Fibroblast of the conjunctiva (primary cell): ENCODE measurements at regions not wholly inside any gene's neighbourhood (a gene's known extent, or its start where the extent isn't known, plus 50 kb on each side); places are given as distances from the start of the nearest gene placed in this dataset.

Source experiments
- DNase-seq: peaks from one replicate; pipeline ENCODE4 v3.0.0-alpha.2; 2010; ENCODE audit warnings: low read depth

DNA sequence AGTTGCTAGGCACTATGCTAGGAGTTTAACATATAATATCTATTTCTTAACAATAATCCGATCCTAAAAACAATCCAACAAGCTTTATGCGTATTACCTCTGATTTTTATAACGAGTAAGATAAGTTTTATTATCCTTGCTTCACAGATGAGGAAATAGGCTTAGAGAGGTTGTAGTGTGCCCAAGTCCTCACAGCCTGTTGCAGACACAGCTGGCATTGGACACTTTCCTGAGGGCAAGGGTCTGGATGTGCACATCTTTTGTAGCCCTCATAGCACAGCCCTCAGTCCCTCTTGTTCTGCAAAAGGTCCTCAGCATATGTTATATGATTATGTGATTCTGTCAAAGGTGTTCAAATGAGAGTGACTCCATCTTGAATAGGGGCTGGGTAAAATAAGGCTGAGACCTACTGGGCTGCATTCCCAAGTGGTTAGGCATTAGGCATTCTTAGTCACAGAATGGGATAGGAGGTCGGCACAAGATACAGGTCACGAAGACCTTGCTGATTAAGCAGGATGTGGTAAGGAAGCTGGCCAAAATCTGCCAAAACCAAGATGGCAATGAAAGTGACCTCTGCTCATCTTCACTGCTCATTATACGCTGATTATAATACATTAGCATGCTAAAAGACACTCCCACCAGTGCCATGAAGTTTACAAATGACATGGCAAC, 75.7 kb upstream of the F3 start:
- DNase-seq, result no peak

DNA sequence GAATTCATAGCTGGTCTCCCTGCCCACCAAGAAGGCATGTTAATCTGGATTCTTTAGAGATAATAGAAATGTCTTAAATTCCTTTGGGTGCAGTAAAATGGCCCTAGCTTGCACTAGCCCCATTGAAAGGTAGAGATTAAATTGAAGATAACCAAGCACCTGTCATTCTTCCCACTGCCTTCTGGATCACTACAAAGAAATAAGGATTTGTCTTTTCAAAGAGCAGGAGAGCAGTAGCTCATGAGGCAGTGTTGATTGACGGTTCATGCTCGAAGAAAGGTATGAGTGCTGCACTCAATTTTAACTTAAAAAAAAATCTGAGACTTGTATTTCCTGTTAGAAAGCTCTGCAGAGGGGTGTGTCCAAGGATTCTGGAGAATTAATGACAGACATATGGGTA, 74.9 kb upstream of the F3 start:
- DNase-seq, result no peak

DNA sequence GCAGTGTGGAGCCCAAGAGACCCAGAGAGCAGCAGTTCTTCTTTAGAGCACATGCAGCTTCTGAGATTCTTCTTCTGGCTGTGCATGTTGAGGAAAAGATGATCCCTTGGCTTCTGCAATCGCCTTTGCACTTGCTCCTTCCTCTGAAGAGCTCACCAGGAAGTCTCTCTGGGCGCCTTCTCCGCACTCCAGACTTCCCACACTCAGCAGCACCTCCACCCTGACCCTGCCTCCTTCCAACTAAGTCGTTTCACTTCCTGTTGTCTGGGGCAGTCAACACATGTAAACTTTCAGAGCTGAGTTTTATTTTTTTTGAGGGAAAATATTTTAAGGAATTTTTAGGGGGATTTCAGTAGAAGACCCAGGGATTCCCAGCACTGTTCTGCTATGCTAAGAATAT, 73.4 kb upstream of the F3 start:
- no peak for DNase-seq

DNA sequence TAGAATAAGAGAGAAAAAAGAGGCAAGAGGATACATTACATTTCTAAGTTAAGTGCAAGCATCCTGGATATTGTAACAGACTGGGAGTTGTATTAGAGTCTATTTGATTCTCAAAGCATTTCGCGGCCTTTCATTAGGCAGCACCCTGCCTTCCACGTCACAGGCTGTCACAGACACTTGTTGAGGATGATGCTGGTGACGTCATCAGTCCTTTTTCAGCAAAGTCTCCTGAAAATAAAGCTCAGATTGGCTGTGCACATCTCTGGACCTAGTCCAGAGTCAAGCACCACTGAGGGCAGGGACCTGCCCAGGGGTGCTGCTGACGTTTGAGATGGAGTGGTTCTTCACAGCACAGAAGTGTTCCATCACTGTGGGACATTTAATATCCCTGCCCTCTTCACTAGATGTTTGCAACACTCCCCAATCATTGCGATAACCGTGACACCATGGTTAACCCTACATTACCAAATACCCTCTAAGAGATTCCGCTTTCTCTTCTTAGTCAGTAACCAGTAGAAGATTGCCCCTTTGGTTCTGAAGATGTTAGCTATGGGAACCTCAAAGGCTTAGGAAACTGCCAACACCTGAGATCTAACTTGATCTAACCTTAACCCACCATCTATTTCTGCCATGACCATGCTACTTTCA, 72.7 kb upstream of the F3 start:
- DNase-seq, result no peak

DNA sequence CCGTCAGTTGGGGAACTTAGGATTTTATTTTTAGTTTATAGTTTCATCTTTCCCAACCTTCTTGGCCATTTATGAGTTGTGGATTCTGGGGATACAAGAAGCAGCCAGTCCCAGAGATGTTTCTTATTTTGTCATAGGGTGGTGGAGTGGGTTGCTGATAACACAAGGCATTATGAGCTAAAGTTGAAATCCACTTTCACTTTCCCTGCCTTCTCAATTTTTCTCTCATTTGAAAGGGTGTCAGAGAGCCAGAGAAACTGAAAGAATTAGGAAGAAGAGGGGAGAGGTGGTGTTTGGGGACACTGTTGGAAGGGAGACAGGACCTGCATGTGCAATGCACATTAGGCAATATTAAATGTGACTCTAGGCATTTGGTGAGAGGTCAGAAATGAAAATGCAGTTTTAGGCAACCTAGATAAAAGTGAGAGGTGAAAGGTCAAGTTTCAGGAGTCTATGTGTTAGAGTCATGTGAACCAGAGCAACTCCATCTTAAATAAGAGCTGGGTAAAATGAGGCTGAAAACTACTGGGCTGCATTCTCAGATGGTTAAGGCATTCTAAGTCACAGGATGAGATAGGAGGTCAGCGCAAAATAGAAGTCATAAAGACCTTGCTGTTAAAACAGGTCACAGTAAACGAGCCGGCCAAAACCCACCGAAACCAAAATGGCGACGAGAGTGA, 71.1 kb upstream of the F3 start:
- DNase-seq, result no peak

DNA sequence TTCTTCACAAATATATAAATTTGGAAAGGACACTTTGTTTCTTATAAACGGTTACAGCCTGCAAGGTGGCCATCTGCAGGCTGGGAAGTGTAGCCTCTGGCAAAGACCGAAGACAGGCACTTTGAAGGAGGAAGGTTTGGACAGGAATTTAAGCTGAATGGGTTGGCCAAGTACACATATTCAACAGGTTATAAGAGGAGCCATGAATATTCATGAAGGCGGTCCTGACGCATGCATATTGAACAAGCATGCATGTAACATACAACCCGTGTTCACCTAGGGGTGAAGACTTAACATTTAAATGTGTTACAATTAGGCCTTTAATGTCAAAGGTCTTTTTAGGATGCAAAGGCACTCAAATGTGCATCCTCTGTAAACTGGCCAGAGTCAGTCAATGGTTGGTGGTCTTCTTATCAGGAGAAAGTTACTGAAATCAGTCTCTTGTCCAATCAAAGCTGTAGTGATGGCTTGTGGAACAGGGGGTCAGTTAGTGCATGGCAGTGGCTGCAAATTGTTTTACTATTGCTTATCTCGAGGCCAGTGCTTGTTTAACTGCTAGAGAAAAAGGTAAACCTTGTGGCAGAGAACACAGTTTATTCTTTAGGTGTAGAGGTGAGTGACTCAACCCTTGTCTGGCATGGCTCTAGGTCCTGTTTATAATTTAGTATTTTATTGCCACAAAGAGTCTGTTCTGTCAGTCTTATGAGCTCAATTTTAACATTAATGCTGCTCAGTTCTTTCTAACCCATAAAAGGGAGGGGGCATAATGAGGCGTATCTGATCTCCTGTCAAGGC, 70.3 kb upstream of the F3 start:
- DNase-seq, result no peak

DNA sequence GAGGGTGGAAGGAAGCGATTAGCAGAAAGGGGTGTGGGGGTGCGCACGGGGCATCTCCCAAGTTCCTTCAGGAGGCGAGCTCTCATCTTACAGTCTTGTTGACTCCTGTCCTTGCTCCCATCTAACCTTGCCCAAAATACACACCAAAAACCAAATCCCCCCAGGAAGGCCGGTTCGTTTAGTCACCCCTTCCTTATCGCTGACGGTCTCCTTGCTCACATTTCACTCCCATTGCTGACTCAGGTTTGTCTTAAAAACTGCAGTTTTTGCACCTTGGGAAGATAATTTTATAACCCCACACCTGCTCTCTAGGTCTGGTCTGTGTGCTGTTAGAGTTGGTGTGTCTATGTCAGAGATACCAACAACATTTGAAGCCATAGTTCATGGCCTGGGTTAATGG, 68.1 kb upstream of the F3 start:
- no peak for DNase-seq

DNA sequence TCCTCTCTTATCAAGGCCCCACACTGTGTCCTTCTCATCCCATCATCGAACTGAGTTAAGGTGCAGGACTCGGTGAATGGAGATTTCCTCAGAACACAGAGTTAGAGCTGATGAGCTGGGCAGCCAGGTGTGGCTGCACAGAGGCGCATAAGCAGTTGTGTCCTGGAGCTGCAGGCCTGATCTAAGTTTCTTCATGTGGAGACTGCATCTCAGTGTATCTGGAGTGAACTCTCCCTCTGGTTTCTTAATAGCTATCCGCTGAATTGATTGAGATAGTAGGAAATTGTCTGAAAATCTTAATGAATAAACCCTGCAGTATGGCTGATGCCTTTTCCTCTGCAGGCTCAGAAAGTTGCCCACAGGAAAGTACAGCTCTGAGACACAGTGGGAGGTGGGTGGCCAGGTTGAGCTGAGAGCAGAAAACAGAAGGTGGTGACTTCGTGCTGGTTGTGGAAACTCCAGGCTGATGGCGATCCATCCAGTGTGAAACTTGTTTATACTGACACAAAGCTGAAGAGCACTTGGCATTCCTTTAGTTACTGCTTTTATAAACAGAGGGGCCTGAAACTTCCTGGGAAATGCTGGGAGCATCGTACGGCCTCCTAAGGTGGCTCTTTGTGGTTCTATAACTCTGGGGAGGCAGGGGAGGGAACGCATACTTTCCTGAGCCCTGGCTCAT, 67.4 kb upstream of the F3 start:
- DNase-seq, result no peak

DNA sequence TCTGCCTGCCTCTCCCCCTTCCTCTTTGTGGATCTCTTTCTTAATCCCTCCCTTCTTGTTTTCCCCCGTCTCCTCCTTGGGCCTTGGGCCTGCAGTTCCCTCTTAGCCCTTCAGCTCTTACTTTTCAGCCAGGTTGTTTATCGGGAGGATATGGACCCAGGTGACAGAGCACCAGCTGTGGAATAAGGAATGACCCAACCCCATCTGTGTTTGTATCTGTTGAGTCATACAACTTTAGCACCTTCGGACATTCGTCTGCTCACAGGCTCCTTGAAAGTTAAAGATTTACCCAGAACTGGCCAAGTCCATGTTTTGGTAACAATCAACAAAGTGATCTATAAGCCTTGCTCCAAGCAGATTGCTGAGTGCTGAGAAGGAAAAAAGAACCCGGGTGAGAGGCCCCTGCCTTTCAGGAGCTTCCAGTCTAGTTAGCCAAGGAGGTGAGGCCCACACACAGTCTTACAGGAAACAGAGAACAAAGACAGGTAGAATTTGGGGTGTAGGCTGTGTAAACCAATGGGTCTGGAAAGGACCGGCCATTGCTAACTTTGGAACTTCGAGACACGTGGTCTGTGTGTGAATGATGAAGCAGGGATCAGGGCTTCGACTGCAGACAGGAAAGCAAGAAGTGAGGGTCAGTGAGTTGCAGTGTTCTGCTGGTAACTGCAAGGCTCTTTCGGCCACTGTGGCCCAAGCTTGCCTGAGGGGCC, 66.7 kb upstream of the F3 start:
- DNase-seq, result no peak

DNA sequence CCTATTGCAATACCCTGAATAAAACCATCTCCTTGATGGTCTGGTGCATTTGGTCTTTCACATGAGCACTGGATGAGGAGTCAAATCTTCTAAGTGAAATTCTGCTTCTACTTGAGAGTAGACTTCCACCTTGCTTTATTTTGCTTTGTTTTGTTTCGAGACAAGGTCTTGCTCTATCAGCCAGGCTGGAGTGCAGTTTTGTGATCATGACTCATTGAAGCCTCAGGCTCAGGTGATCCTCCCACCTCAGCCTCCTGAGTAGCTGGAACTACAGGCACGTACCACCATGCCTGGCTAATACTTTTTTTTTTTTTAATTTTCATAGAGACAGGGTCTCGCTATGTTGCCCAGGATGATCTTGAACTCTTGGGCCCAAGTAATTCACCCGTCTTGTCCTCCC, 65.8 kb upstream of the F3 start:
- DNase-seq, result no peak

DNA sequence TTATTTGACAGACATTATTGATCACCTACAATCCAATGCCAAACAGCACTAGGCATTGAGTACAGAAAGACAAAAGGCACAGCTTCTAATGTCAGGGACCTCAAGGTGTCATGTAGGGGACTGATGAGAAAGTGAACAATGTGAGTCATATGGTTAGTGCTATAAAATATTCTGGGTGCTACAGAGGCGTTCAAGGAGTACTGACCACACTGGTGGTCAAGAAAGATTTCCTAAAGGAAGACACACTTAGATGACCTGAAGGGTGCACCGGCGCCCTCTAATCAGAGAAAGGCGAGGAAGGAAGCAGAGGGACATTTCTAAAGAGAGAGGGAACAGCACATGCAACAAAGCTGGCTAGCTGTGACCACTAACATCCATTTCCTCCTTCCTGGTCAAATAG, 64.9 kb upstream of the F3 start:
- no peak for DNase-seq

DNA sequence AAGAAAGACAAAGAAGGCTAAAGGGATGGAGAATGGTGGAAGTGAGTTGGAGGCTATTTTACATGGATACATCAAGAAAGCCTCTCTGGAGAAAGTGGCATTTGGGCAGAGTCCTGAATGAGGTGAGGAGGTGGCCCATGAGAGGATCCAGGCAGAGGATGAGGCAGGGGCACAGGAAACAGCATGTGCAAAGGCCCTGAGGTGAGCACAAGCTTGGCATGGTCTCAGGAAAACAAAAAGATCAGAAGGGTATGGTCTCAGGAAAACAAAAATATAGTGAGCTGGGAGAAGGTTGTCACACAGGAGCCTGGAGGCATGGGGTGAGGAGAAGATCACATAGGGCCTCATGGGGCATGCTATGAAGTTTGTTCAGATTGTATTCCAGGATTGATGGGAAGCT, 62.1 kb upstream of the F3 start:
- DNase-seq, result no peak

DNA sequence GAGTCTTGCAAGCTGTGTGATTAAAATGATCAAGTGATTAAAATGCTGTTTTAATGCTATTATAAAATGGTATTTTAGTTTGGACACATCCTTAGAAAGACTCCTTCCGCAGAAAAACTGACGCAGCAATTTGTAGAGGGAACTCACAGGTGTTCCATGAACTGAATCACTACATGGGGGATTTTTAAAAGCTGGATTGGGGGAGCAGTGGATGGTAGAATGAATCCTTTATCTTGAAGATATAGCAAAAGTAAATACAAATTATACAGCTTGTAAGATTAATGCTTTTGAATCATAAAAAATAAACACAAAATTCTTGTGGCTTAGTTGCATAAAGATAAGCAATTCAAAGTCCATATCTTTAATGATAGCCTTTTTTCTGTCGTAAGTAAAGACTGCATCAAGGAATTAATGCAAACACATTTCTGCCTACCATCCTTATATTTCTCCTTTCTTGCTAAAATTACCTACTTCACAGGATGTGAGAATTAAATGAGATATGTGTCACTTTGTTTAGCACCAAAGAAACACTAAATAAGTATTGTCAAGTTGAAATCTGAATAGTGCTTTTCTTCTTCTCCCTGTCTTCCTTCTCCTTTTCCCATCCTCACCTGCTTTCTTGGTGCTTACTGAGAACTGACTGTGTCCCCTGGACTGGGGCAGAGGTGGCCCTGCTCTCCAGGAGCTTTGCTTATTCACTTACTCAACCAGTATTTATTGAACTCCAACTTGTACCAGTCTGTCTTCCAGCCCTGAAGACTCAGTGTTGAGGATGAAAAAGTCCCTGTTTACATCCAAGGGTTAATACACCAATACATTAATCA, 61.5 kb upstream of the F3 start:
- DNase-seq, result no peak

DNA sequence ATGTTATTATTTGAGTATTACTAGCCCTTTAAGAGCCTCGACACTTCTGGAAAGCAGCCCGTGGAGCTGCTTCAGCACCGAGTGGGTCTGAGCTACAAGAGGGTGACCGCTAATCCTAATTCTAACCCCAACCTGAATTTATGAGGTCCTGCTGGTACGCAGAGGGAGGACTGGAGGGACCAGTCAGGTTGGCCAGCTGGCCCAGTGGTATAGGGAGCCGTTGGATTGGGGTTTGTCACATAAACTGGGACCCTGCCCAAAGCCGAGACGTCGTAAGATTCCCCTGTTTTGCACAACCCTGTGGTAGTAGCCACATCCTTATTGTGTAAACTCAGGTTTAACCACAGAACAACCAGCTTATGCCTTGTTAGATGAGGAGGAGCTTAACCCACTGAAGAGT, 60.8 kb upstream of the F3 start:
- DNase-seq, result no peak

DNA sequence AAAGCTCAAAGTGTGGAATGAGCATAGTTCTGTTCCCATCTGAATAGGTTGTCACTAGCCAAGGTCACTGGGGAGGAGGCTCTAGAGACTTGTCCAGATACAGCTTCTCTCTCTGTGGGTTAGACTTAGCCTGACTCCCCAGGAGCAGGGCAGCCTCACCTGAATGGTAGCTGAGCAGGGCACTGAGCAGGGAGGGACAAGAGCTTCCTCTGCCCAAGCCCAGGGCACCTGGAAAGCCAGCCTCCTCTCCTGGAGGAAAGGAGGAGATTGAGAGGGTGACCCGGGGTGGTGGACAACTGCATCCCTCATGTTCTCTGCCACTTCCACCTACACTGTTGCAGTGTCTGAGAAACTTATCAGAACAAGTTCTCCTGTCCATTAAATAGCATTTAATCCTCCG, 59.0 kb upstream of the F3 start:
- no peak for DNase-seq

DNA sequence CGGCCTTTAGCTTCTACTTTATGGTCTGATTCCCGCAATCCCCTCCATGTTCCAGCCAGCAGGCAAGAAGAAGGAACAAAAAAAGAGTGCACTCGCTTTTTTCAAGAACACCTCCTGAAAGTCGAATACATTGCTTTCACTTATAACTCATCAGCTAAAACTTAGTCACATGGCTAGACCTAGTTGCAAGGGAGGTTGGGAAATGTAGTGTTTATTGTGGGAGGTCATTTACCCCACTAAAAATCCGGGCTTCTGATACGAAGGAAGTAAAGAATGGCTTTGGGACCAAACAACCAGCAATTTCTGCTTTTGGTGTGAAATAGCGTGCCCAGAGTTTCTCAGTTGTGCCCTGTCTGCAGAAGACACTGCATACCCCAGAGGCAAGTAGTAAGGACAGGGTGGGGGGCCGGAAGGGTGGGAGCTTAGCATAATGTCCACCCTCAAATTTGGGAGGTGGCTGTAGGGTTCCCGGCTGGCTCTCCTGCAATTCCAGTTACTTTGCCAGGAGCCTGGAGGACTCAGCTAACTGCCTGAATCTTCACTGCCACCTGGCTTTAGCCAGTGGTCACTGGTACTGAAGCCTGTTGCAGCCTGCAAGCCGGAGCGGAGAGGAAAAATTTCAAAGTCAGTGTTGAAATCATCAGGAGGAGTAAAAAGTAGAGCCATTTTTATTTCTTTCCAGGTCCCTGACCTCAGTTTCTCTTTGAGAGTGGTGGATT, 57.7 kb upstream of the F3 start:
- no peak for DNase-seq

DNA sequence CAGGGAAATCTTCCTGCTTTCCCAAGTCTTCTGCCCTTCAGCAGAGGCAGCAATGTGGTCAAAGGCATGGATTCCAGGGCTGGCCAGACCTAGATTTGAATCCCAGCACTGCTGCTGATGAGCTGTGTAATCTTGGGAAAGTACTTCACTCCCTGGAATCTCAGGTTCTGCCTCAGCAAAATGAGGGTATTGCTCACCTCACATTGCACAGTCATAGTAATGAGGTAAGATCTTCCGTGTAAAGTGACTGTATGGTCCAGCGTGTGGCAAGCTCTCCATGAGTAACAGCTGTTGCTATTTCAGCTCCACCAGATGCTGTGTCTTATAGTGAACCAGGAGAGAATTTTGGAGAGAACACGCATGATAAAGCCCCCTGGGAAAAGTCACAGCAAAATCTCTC, 56.1 kb upstream of the F3 start:
- DNase-seq, result no peak

DNA sequence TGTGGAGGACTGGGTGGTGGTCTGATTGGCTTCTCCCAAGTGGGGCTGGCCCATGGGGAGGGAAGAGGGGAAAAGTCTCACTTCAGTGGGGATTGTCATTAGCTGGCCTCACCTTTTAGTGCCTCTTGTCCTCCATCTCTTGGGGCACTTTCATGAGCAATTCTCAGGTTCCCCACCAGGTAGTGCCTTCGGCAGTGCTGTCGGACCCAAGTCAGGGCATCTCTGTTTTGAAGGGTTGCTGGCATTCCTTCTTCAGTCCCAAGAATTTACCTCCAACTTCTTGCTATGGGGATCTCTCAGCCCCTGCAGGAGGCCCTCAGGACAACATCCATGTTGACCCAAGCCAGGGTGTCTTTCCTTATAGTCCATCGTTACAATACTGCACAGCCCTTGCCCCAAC, 54.7 kb upstream of the F3 start:
- no peak for DNase-seq

DNA sequence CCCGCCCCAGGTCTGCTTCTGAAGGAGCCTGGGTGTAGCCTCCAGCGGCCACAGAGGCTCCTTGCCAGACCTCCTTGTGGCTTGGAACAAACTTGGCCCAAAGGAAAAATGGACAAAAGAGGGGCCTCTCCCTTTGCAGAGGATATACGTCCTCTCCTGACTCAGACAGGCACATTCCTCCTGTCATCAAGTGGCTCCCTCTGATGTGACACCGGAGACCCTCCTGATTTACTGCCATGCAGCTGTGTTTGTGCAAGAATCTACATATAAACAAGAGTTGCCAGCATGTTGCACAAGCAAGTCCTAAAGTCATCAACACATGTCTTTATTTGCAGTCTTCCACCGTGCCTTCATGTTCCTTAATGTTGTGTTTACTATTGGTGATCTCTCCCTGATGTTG, 54.1 kb upstream of the F3 start:
- peak; percentile 56 for DNase-seq

DNA sequence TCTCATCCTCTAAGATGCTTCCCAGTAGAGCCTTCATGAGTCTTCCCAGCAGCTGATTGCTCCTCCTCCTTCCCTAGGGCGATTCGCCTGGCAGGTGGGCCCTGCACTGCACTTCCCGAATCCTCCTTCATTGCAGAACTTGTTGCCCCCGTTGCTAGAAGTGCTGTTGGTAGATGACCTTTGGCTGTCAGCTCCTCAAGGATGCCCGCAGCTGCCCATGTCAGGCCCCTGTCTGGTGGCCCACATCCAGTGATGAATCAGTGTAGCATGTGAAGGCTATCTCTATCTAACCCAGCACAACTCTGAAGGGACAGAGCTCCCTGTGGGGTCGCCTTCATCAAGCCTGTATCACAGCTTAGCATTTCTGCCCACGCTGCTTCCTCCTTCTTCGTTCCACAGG, 52.1 kb upstream of the F3 start:
- DNase-seq, result no peak
